ENCODE measurements at regions not wholly inside any gene's neighbourhood (a gene's known extent, or its start where the extent isn't known, plus 50 kb on each side); places are given as distances from the start of the nearest gene placed in this dataset.

DNA sequence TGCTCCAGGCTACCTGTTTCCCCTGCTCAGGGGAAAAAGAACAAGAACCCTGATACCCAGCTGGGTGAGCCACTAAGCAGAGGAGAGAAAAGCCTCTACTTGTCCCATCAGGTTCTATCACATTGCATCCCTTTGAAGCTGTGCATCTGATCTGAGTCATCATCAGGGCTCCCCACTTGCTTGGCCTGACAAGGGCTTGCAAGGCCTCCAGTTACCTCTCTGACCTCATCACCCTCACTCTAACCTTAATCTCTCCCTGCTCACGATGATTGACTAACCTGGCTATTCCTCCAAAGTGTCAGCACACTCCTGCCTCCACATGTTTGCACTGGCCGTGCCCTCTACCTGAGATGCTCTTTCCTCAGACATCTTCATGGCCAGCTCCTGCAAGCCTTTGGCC is 309.5 kb upstream of the CHD6 start:
- TF ChIP-seq EZH2 (IDR thresholded peaks at IDR 0.05; ENCODE audit: insufficient read depth, poor library complexity, severe bottlenecking), result no peak
- no peak for TF ChIP-seq EZH2phosphoT487 (IDR thresholded peaks at IDR 0.05; ENCODE audit: insufficient read depth, low read depth)
